ENCODE measurements at regions not wholly inside any gene's neighbourhood (a gene's known extent, or its start where the extent isn't known, plus 50 kb on each side); places are given as distances from the start of the nearest gene placed in this dataset.

DNA sequence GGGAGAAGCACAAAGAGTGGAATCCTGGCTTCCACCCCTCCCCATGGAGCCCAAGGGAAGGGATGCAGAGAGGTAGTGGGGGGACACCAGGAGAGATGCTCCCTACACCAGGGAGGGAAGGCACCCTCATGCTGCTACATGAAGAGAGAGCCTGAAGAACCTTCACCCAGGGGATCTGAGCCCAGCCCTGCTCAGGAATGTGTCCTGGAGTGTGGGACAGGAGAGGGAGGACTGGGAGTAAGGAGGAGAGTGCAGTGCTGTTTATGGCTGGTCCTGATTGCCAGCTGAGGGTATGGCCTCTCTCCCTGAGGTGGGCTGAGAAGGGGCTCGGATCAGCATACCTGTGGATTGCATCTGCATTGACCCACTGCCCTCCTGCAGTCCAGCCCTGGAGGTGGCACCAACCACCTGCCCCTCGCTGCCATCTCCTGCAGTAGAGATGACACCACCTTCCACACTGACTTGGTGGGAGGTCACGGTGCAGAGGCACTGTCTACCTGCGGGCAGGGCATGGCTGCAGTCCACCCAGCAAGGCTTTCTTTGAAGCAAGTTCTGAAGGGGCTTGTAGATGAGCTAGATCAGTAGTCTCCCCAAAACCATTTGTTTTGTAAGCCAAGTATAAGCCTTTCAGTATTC, 114.9 kb upstream of the SLC25A48 start:
- no peak for TF ChIP-seq POLR2A (IDR thresholded peaks at IDR 0.05; ENCODE audit: low read depth)
- TF ChIP-seq, protein P1, sequence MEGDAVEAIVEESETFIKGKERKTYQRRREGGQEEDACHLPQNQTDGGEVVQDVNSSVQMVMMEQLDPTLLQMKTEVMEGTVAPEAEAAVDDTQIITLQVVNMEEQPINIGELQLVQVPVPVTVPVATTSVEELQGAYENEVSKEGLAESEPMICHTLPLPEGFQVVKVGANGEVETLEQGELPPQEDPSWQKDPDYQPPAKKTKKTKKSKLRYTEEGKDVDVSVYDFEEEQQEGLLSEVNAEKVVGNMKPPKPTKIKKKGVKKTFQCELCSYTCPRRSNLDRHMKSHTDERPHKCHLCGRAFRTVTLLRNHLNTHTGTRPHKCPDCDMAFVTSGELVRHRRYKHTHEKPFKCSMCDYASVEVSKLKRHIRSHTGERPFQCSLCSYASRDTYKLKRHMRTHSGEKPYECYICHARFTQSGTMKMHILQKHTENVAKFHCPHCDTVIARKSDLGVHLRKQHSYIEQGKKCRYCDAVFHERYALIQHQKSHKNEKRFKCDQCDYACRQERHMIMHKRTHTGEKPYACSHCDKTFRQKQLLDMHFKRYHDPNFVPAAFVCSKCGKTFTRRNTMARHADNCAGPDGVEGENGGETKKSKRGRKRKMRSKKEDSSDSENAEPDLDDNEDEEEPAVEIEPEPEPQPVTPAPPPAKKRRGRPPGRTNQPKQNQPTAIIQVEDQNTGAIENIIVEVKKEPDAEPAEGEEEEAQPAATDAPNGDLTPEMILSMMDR (IDR thresholded peaks at IDR 0.05) = no peak
